Endodermal cell (in vitro differentiated cells): ENCODE measurements at regions not wholly inside any gene's neighbourhood (a gene's known extent, or its start where the extent isn't known, plus 50 kb on each side); places are given as distances from the start of the nearest gene placed in this dataset.
"Not testable (repeated sequence)": the region's sequence is repeated elsewhere in the genome, so short reads cannot be mapped to it uniquely, and the experiment has no call there.

Experiments
- DNase-seq: peaks from one replicate; pipeline ENCODE4 v3.0.0-alpha.2; 2017
- H3K27ac ChIP-seq: 2 replicates; pipeline ENCODE4 v1.5.1; 2013; ENCODE audit warnings: mild to moderate bottlenecking, low read depth, low read length, moderate library complexity
- H3K27me3 ChIP-seq: 2 replicates; pipeline ENCODE4 v1.6.1; 2013; ENCODE audit warnings: mild to moderate bottlenecking, low read length, moderate library complexity; ENCODE audit not compliant: insufficient read depth, control insufficient read depth, poor library complexity, severe bottlenecking
- H3K36me3 ChIP-seq: 2 replicates; pipeline ENCODE4 v1.7.0; 2013; ENCODE audit warnings: mild to moderate bottlenecking, low read length, moderate library complexity; ENCODE audit not compliant: control insufficient read depth, insufficient read depth
- H3K4me1 ChIP-seq: one replicate; pipeline ENCODE4 v1.7.0; 2013; ENCODE audit warnings: low read length; ENCODE audit not compliant: control insufficient read depth, insufficient read depth
- H3K4me3 ChIP-seq: 2 replicates; pipeline ENCODE4 v1.5.1; 2013; ENCODE audit warnings: mild to moderate bottlenecking, low read length, moderate library complexity
- H3K9ac ChIP-seq: 2 replicates; pipeline ENCODE4 v1.6.1; 2013; ENCODE audit warnings: mild to moderate bottlenecking, low read length, moderate library complexity; ENCODE audit not compliant: poor library complexity, severe bottlenecking; ENCODE audit errors: extremely low read depth
- H3K9me3 ChIP-seq: 2 replicates; pipeline ENCODE4 v1.6.1; 2013; ENCODE audit warnings: mild to moderate bottlenecking, low read length, moderate library complexity; ENCODE audit not compliant: control insufficient read depth
- H3K27ac Mint-ChIP-seq: 2 replicates; pipeline ENCODE4 v1.8.0; 2020; ENCODE audit warnings: mixed read lengths
- H3K27me3 Mint-ChIP-seq: 2 replicates; pipeline ENCODE4 v1.8.0; 2021; ENCODE audit warnings: mild to moderate bottlenecking, mixed read lengths; ENCODE audit not compliant: insufficient read depth
- H3K36me3 Mint-ChIP-seq: 2 replicates; pipeline ENCODE4 v1.8.0; 2020; ENCODE audit warnings: low read depth, mixed read lengths
- H3K4me1 Mint-ChIP-seq: 2 replicates; pipeline ENCODE4 v1.8.0; 2020; ENCODE audit warnings: mixed read lengths
- H3K4me3 Mint-ChIP-seq: 2 replicates; pipeline ENCODE4 v1.8.0; 2020; ENCODE audit warnings: mild to moderate bottlenecking, moderate library complexity, mixed read lengths
- H3K9me3 Mint-ChIP-seq: 2 replicates; pipeline ENCODE4 v1.8.0; 2020; ENCODE audit warnings: mild to moderate bottlenecking, mixed read lengths
- WGBS, 2 experiments: methylation state at CpG; one replicate each; pipeline versions ENCODE4 v1.1.5 to v1.1.7; 2013; ENCODE audit warnings: missing lambda C conversion rate in 2 of 2, mixed read lengths in 1 of 2; ENCODE audit not compliant: insufficient coverage in 1 of 2, insufficient read length in 1 of 2; 5-methylcytosine and 5-hydroxymethylcytosine counted together
- TF ChIP-seq, protein P1 (sequence below): fragments of 200-600 bp; sonication (generic); conservative IDR thresholded peaks from 2 replicates; pipeline ENCODE4 v1.5.0; 2021; ENCODE audit warnings: antibody characterized with exemption, mild to moderate bottlenecking

GRCh38 chr6:113370508-113371502 is 486.3 kb upstream of the MARCKS start:
- H3K36me3 Mint-ChIP-seq: no peaks in the 10 kb centered on the region
- no peaks in the 10 kb centered on the region for H3K9me3 Mint-ChIP-seq
- Histone ChIP-seq H3K4me3 (no peak overlapping the region), H3K27ac (no peak overlapping the region), H3K9ac (no peak overlapping the region), H3K9me3 (no peaks in the 10 kb centered on the region), H3K36me3 (no peaks in the 10 kb centered on the region), H3K27me3 (no peaks in the 10 kb centered on the region), H3K4me1 (no peaks in the 10 kb centered on the region)
- H3K27ac Mint-ChIP-seq: no peak overlapping the region
- H3K4me3 Mint-ChIP-seq: no peak overlapping the region
- no peaks in the 10 kb centered on the region for H3K4me1 Mint-ChIP-seq
- H3K27me3 Mint-ChIP-seq: no peaks in the 10 kb centered on the region
- TF ChIP-seq, protein P1, sequence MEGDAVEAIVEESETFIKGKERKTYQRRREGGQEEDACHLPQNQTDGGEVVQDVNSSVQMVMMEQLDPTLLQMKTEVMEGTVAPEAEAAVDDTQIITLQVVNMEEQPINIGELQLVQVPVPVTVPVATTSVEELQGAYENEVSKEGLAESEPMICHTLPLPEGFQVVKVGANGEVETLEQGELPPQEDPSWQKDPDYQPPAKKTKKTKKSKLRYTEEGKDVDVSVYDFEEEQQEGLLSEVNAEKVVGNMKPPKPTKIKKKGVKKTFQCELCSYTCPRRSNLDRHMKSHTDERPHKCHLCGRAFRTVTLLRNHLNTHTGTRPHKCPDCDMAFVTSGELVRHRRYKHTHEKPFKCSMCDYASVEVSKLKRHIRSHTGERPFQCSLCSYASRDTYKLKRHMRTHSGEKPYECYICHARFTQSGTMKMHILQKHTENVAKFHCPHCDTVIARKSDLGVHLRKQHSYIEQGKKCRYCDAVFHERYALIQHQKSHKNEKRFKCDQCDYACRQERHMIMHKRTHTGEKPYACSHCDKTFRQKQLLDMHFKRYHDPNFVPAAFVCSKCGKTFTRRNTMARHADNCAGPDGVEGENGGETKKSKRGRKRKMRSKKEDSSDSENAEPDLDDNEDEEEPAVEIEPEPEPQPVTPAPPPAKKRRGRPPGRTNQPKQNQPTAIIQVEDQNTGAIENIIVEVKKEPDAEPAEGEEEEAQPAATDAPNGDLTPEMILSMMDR: no peak
- DNase-seq: no peak
- WGBS, 2 experiments: 93 to 100% methylated on average over 2 to 5 of the region's 5 CpGs

DNA sequence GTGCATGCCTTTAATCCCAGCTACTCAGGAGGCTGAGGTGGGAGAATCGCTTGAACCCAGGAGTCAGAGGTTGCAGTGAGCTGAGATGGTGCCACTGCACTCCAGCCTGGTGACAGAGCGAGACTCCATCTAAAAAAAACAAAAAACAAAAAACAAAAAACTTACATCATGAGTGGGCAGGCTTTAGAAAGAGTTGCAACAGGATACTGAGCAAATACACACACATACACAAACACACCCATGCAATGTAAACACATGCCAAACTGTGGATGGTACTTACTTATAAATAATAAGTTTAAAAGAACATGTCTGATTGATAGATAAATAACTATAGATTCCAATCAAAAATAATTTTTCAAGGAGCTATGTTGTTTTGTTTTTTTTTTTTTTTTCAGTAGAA is 481.7 kb upstream of the MARCKS start:
- not testable (repeated sequence) for H3K36me3 Mint-ChIP-seq, H3K27ac ChIP-seq, H3K9me3 Mint-ChIP-seq, H3K4me1 ChIP-seq, H3K36me3 ChIP-seq, H3K9ac ChIP-seq, DNase-seq, H3K4me3 Mint-ChIP-seq, H3K4me1 Mint-ChIP-seq, H3K9me3 ChIP-seq, H3K27me3 Mint-ChIP-seq, H3K4me3 ChIP-seq, H3K27me3 ChIP-seq, H3K27ac Mint-ChIP-seq
- WGBS, 2 experiments: 94% methylated on average over 2 of the region's 2 CpGs; no CpG with 5 or more reads in 1 of the 2 experiments

DNA sequence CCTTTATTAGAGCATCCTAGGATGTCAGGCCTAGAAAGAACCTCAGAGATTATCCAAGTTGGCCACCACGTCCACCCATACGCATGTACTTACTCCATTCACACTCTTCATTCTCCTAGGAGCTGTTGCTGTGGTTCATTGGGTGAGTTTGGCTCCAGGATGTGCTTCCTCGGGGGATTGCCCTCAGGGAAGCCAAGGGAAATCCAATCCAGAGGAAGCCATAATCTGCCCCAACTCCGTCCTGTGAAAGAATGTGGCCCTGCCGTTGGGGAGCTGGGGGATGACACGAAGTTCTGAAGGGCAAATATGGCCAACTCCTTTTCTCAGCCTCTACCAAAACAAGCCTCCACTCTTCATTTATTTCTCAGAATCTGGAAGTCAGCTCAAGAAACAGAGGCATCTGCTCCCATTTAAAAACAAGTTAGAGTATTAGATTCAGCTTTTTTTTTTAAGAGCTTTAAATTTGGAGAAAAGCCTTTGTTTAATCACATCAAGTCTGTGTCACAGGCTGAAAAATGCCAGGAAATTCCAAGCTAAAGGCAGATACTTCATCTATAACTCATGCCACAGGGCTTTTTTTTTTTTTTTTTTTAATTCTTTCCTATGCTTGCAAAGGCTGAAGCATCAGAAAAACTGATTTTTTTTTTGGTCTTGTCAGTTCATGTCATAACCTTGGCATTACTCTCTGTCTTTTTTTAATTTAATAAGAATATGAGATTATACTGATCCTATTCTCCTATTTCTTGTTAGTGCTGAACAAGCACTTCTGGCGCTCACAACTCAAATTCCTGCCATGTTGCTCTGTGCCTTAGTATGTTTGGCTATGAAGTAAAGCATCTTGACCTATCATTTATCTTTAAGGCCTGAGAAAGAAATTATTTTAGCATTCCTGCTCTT is 480.9 kb upstream of the MARCKS start:
- Histone ChIP-seq H3K36me3 (no peaks in the 10 kb centered on the region), H3K4me3 (no peak overlapping the region), H3K9ac (no peak overlapping the region), H3K27ac (no peak overlapping the region), H3K4me1 (no peaks in the 10 kb centered on the region), H3K27me3 (no peaks in the 10 kb centered on the region), H3K9me3 (no peaks in the 10 kb centered on the region)
- DNase-seq: no peak
- 90 to 93% methylated on average over 2 to 7 of the region's 7 CpGs for WGBS, 2 experiments
- Mint-ChIP-seq H3K27ac (no peak overlapping the region), H3K4me3 (no peak overlapping the region), H3K4me1 (no peaks in the 10 kb centered on the region), H3K27me3 (peaks cover 2% of the 10 kb centered on the region), H3K36me3 (no peaks in the 10 kb centered on the region), H3K9me3 (no peaks in the 10 kb centered on the region)
- TF ChIP-seq, protein P1: no peak
